Progenitor cell of endocrine pancreas (in vitro differentiated cells): ENCODE measurements at regions not wholly inside any gene's neighbourhood (a gene's known extent, or its start where the extent isn't known, plus 50 kb on each side); places are given as distances from the start of the nearest gene placed in this dataset.

Source experiments
- DNase-seq: peaks from one replicate; pipeline ENCODE4 v3.0.0; 2021; ENCODE audit warnings: low spot score; ENCODE audit not compliant: unreplicated experiment
- H3K27ac Mint-ChIP-seq: 2 replicates; pipeline ENCODE4 v1.8.0; 2021; ENCODE audit warnings: mild to moderate bottlenecking, moderate library complexity, mixed read lengths
- H3K27me3 Mint-ChIP-seq: 2 replicates; pipeline ENCODE4 v1.8.0; 2021; ENCODE audit warnings: mixed read lengths
- H3K36me3 Mint-ChIP-seq: 2 replicates; pipeline ENCODE4 v1.8.0; 2022; ENCODE audit warnings: mixed read lengths; ENCODE audit not compliant: insufficient read depth
- H3K4me1 Mint-ChIP-seq: 2 replicates; pipeline ENCODE4 v1.8.0; 2021; ENCODE audit warnings: low read depth, mixed read lengths
- H3K4me3 Mint-ChIP-seq: 2 replicates; pipeline ENCODE4 v1.8.0; 2021; ENCODE audit warnings: low read depth, mild to moderate bottlenecking, moderate library complexity, mixed read lengths
- H3K9me3 Mint-ChIP-seq: 2 replicates; pipeline ENCODE4 v1.8.0; 2021; ENCODE audit warnings: low read depth, mixed read lengths
- TF ChIP-seq, protein P1 (sequence below): fragments of 200-600 bp; sonication (generic); IDR thresholded peaks from one replicate; pipeline ENCODE4 v1.5.0; 2021; ENCODE audit warnings: antibody characterized with exemption, mild to moderate bottlenecking; ENCODE audit not compliant: unreplicated experiment

- H3K36me3 Mint-ChIP-seq: no peaks in the 10 kb centered on the region
- H3K9me3 Mint-ChIP-seq: no peaks in the 10 kb centered on the region
- TF ChIP-seq, protein P1, sequence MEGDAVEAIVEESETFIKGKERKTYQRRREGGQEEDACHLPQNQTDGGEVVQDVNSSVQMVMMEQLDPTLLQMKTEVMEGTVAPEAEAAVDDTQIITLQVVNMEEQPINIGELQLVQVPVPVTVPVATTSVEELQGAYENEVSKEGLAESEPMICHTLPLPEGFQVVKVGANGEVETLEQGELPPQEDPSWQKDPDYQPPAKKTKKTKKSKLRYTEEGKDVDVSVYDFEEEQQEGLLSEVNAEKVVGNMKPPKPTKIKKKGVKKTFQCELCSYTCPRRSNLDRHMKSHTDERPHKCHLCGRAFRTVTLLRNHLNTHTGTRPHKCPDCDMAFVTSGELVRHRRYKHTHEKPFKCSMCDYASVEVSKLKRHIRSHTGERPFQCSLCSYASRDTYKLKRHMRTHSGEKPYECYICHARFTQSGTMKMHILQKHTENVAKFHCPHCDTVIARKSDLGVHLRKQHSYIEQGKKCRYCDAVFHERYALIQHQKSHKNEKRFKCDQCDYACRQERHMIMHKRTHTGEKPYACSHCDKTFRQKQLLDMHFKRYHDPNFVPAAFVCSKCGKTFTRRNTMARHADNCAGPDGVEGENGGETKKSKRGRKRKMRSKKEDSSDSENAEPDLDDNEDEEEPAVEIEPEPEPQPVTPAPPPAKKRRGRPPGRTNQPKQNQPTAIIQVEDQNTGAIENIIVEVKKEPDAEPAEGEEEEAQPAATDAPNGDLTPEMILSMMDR: no peak
- H3K4me3 Mint-ChIP-seq: no peak overlapping the region
- no peak overlapping the region for H3K27ac Mint-ChIP-seq
- H3K27me3 Mint-ChIP-seq: peaks cover 26% of the 10 kb centered on the region
- DNase-seq: no peak
- peaks cover 2% of the 10 kb centered on the region for H3K4me1 Mint-ChIP-seq
These were observed 125.2 kb upstream of the PMEPA1 start for GRCh38 chr20:57835074-57835452.

DNA sequence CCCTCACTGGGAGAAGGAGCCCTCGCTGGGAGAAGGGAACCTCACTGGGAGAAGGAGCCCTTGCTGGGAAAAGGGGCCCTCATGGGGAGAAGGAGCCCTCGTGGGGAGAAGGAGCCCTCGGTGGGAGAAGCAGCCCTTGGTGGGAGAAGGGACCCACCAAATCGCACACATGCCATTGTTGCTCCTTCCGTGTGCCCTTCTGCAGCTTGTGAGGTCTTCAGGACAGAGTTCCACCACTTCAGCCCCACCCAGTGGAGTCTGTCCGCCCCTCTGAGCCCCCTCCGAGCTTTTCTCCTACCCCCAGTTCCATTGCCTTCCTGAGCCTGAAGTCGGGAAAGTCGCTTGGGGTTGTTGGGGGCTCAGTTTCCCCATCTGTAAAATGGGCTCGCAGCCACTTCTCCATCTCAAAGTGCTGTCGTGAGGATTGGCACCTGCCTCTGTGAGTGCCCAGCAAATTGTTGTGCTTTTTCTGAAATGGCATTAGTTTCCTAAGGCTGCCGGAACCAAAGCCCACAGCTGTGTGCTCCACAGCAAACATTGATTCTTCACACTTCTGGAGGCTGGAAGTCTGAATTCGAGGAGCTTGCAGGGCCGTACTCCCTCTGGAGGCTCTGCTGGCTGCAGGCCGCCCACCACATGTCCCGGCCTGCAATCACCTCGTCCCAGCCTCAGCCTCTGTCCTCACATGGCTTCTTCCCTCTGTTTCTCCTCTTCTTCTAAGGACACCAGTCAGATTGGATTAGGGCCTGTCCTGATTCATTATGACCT lies 124.7 kb upstream of the PMEPA1 start:
- Mint-ChIP-seq H3K36me3 (no peaks in the 10 kb centered on the region), H3K27ac (no peak overlapping the region), H3K27me3 (peaks cover 26% of the 10 kb centered on the region), H3K4me1 (peaks cover 2% of the 10 kb centered on the region), H3K9me3 (no peaks in the 10 kb centered on the region), H3K4me3 (no peak overlapping the region)
- DNase-seq: no peak
- TF ChIP-seq, protein P1: no peak

DNA sequence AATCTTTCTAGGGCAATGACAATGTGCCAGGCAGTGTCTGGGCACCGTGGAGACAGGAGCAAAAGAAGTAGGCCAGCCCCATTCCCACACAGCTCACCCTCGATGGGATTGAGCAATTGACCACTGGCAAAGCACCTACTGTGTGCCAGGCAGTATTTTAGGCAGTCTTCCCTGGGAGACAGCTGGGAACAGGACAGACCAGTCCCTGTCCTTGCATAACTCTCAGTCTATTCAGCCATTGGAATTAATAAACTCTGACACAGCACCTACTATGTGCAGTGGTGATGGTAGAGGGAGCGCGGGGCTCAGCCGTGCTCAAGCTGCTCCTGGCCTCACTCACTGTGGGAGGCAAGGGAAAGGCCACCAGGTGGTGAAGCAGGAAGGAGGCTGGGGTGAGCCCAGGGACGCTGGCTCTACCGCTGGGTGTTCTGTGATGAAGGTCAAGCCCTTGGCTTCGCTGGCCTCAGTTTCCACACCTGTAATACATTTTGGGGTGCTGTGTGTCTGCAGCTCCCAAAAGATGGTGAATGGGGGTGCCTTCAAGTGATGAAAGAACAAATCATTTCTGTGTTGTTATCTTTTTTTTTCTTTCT lies 122.3 kb upstream of the PMEPA1 start:
- Mint-ChIP-seq H3K4me1 (no peaks in the 10 kb centered on the region), H3K36me3 (no peaks in the 10 kb centered on the region), H3K27me3 (peaks cover 17% of the 10 kb centered on the region), H3K4me3 (no peak overlapping the region), H3K9me3 (no peaks in the 10 kb centered on the region), H3K27ac (no peak overlapping the region)
- no peak for DNase-seq
- TF ChIP-seq, protein P1: no peak

GRCh38 chr20:57831326-57831992 lies 121.6 kb upstream of the PMEPA1 start:
- H3K4me1 Mint-ChIP-seq: no peaks in the 10 kb centered on the region
- H3K27ac Mint-ChIP-seq: no peak overlapping the region
- no peaks in the 10 kb centered on the region for H3K36me3 Mint-ChIP-seq
- peaks cover 15% of the 10 kb centered on the region for H3K27me3 Mint-ChIP-seq
- DNase-seq: no peak
- no peaks in the 10 kb centered on the region for H3K9me3 Mint-ChIP-seq
- H3K4me3 Mint-ChIP-seq: no peak overlapping the region
- TF ChIP-seq, protein P1: no peak

- TF ChIP-seq, protein P1: no peak
- Mint-ChIP-seq H3K36me3 (no peaks in the 10 kb centered on the region), H3K27ac (no peak overlapping the region), H3K4me1 (no peaks in the 10 kb centered on the region), H3K9me3 (no peaks in the 10 kb centered on the region), H3K27me3 (peaks cover 18% of the 10 kb centered on the region), H3K4me3 (no peak overlapping the region)
- no peak for DNase-seq
These were observed 120.7 kb upstream of the PMEPA1 start for GRCh38 chr20:57830515-57830895.
